ENCODE measurements at regions not wholly inside any gene's neighbourhood (a gene's known extent, or its start where the extent isn't known, plus 50 kb on each side); places are given as distances from the start of the nearest gene placed in this dataset.

- TF ChIP-seq POLR2A (IDR thresholded peaks at IDR 0.05): no peak
- no peak for TF ChIP-seq CTCF (IDR thresholded peaks at IDR 0.05)
- TF ChIP-seq EP300 (IDR thresholded peaks at IDR 0.05): no peak
These were observed 129.5 kb upstream of the MMS22L start for GRCh38 chr6:97412511-97412910.

Measured in gastroesophageal sphincter (tissue), 3 donors.